ENCODE measurements at regions not wholly inside any gene's neighbourhood (a gene's known extent, or its start where the extent isn't known, plus 50 kb on each side); places are given as distances from the start of the nearest gene placed in this dataset.
"Not testable (repeated sequence)": the region's sequence is repeated elsewhere in the genome, so short reads cannot be mapped to it uniquely, and the experiment has no call there.

GRCh38 chr13:86926916-86927315 lies 744.3 kb upstream of the SLITRK5 start:
- not testable (repeated sequence) for TF ChIP-seq CTCF, POLR2AphosphoS5, POLR2A, EP300 (IDR thresholded peaks at IDR 0.05)

All from sigmoid colon (tissue), 4 donors.